ENCODE measurements at regions not wholly inside any gene's neighbourhood (a gene's known extent, or its start where the extent isn't known, plus 50 kb on each side); places are given as distances from the start of the nearest gene placed in this dataset.
"Not testable (repeated sequence)": the region's sequence is repeated elsewhere in the genome, so short reads cannot be mapped to it uniquely, and the experiment has no call there.

GRCh38 chr2:57698935-57699449 lies 347.6 kb upstream of the VRK2 start:
- DNase-seq, result no peak
- no peak overlapping the region for H3K27ac ChIP-seq
- intact Hi-C loops (cut with DNase I), result no loop called here
- H3K9me3 ChIP-seq, result no peaks in the 10 kb centered on the region
- H3K4me3 ChIP-seq, result no peak overlapping the region
- 44 to 46% methylated on average over 2 of the region's 2 CpGs for WGBS, 2 donors
- no peaks in the 10 kb centered on the region for H3K4me1 ChIP-seq
- no peaks in the 10 kb centered on the region for H3K36me3 ChIP-seq
- TF ChIP-seq POLR2A (IDR thresholded peaks at IDR 0.05), result no peak
- no peak for TF ChIP-seq POLR2AphosphoS5 (IDR thresholded peaks at IDR 0.05)
- H3K27me3 ChIP-seq, result no peaks in the 10 kb centered on the region

- H3K27me3 ChIP-seq, result no peaks in the 10 kb centered on the region
- DNase-seq, result no peak
- WGBS, 2 donors, result 74% methylated on average over 5 of the region's 5 CpGs
- H3K4me3 ChIP-seq, result no peak overlapping the region
- no peaks in the 10 kb centered on the region for H3K9me3 ChIP-seq
- intact Hi-C loops (cut with DNase I), result no loop called here
- H3K4me1 ChIP-seq, result no peaks in the 10 kb centered on the region
- H3K27ac ChIP-seq, result no peak overlapping the region
- no peaks in the 10 kb centered on the region for H3K36me3 ChIP-seq
- TF ChIP-seq POLR2AphosphoS5 (IDR thresholded peaks at IDR 0.05) (no peak), CTCF (IDR thresholded peaks at IDR 0.05) (no peak), EP300 (IDR thresholded peaks at IDR 0.05) (no peak), POLR2A (IDR thresholded peaks at IDR 0.05) (no peak)
Measured at GRCh38 chr2:57701391-57701791, 345.2 kb upstream of the VRK2 start.

GRCh38 chr2:57703407-57703806 lies 343.2 kb upstream of the VRK2 start:
- DNase-seq, result no peak
- TF ChIP-seq CTCF (IDR thresholded peaks at IDR 0.05) (no peak), EP300 (IDR thresholded peaks at IDR 0.05) (no peak), POLR2A (IDR thresholded peaks at IDR 0.05) (no peak), POLR2AphosphoS5 (IDR thresholded peaks at IDR 0.05) (no peak)
- no peaks in the 10 kb centered on the region for H3K4me1 ChIP-seq
- intact Hi-C loops (cut with DNase I), result no loop called here
- no peaks in the 10 kb centered on the region for H3K36me3 ChIP-seq
- H3K4me3 ChIP-seq, result no peak overlapping the region
- whole genome bisulfite sequencing, 2 donors, result 78 to 82% methylated on average over 3 of the region's 3 CpGs
- no peaks in the 10 kb centered on the region for H3K27me3 ChIP-seq
- H3K27ac ChIP-seq, result no peak overlapping the region
- no peaks in the 10 kb centered on the region for H3K9me3 ChIP-seq

DNA sequence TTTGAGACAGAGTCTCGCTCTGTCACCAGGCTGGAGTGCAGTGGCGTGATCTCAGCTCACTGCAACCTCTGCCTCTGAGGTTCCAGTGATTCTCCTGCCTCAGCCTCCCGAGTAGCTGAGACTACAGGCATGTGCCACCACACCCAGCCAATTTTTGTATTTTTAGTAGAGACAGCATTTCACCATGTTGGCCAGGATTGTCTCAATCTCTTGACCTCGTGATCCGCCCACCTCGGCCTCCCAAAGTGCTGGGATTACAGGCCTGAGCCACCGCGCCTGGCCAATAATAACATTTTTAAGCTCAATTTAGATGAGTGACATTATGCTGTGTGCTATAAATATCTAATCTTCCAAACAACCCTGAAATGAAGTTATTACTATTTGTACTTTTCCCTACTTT lies 338.8 kb upstream of the VRK2 start:
- H3K27me3 ChIP-seq; H3K4me3 ChIP-seq; intact Hi-C loops (cut with DNase I); DNase-seq; H3K4me1 ChIP-seq; H3K27ac ChIP-seq; H3K9me3 ChIP-seq; H3K36me3 ChIP-seq: not testable (repeated sequence)
- 78 to 83% methylated on average over 8 of the region's 8 CpGs for WGBS, 2 donors

DNA sequence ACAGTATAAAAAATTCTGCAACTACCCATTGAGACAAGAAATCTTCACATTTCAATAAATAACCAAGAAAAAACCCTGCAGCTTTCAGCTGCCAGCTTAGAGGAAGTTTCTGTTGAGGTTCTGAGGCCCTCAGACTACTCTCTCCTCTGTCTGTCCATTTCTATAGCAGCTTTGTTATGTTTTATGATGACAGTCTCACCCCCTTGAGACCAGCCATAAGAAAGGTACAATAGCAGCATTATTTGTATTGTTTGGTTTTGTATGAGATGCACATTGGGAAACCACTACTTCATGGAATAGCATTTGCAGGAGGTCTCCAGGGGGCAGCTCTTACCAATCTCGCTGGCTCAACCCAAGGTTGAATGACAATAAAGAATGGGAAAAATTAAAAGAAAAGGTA lies 334.6 kb upstream of the VRK2 start:
- no peaks in the 10 kb centered on the region for H3K27me3 ChIP-seq
- 75 to 84% methylated on average over 1 of the region's 1 CpG for WGBS, 2 donors
- H3K4me1 ChIP-seq, result no peaks in the 10 kb centered on the region
- H3K9me3 ChIP-seq, result no peaks in the 10 kb centered on the region
- no peak for TF ChIP-seq CTCF (IDR thresholded peaks at IDR 0.05)
- TF ChIP-seq EP300 (IDR thresholded peaks at IDR 0.05), result no peak
- TF ChIP-seq POLR2A (IDR thresholded peaks at IDR 0.05), result no peak
- TF ChIP-seq POLR2AphosphoS5 (IDR thresholded peaks at IDR 0.05), result no peak
- H3K4me3 ChIP-seq, result no peak overlapping the region
- intact Hi-C loops (cut with DNase I), result no loop called here
- DNase-seq, result no peak
- no peaks in the 10 kb centered on the region for H3K36me3 ChIP-seq
- no peak overlapping the region for H3K27ac ChIP-seq
